Activated CD4-positive, alpha-beta T cell treated with anti-CD3 and anti-CD28 coated beads for 1 hour (primary cell): ENCODE measurements at regions not wholly inside any gene's neighbourhood (a gene's known extent, or its start where the extent isn't known, plus 50 kb on each side); places are given as distances from the start of the nearest gene placed in this dataset.

Experiments used
- DNase-seq: peaks from one replicate; pipeline ENCODE4 v3.0.0-alpha.2; 2020

GRCh38 chr11:116194156-116194904 lies 578.5 kb downstream of the BUD13 start:
- DNase-seq: no peak

- no peak for DNase-seq
These were observed 579.3 kb downstream of the BUD13 start for GRCh38 chr11:116193321-116194131.

- no peak for DNase-seq
These were observed 580.1 kb downstream of the BUD13 start for GRCh38 chr11:116192509-116193210.

- no peak for DNase-seq
These were observed 581.9 kb downstream of the BUD13 start for GRCh38 chr11:116190861-116191260.

- DNase-seq: no peak
These were observed 583.2 kb downstream of the BUD13 start for GRCh38 chr11:116189408-116190170.

- no peak for DNase-seq
These were observed 584.4 kb downstream of the BUD13 start for GRCh38 chr11:116188350-116188749.

- DNase-seq: no peak
These were observed 585.8 kb downstream of the BUD13 start for GRCh38 chr11:116187026-116187425.

GRCh38 chr11:116185551-116185950 lies 587.2 kb downstream of the BUD13 start:
- no peak for DNase-seq

GRCh38 chr11:116184763-116185162 lies 588.0 kb downstream of the BUD13 start:
- no peak for DNase-seq

- DNase-seq: no peak
These were observed 590.3 kb downstream of the BUD13 start for GRCh38 chr11:116182356-116182966.

- no peak for DNase-seq
These were observed 591.8 kb downstream of the BUD13 start for GRCh38 chr11:116180806-116181600.

- DNase-seq: no peak
These were observed 593.4 kb downstream of the BUD13 start for GRCh38 chr11:116179401-116179800.

- no peak for DNase-seq
These were observed 595.1 kb downstream of the BUD13 start for GRCh38 chr11:116177521-116178210.

- DNase-seq: no peak
These were observed 596.2 kb downstream of the BUD13 start for GRCh38 chr11:116176484-116177005.

- DNase-seq: no peak
These were observed 597.1 kb downstream of the BUD13 start for GRCh38 chr11:116175707-116176106.

- DNase-seq: no peak
These were observed 598.6 kb downstream of the BUD13 start for GRCh38 chr11:116173941-116174911.

GRCh38 chr11:116173506-116173905 lies 599.3 kb downstream of the BUD13 start:
- no peak for DNase-seq

- no peak for DNase-seq
These were observed 599.9 kb downstream of the BUD13 start for GRCh38 chr11:116172851-116173250.

- DNase-seq: no peak
These were observed 600.6 kb downstream of the BUD13 start for GRCh38 chr11:116172156-116172555.
